CD8-positive, alpha-beta memory T cell (primary cell): ENCODE measurements at regions not wholly inside any gene's neighbourhood (a gene's known extent, or its start where the extent isn't known, plus 50 kb on each side); places are given as distances from the start of the nearest gene placed in this dataset.

Source experiments
- CTCF ChIA-PET: fragments of 350-600 bp; sonication (Branson Sonifier 250); formaldehyde crosslinking; loops from one replicate; lab custom pipeline; 2021; ENCODE audit warnings: antibody characterized with exemption; lab: Charles Lee
- POLR2A ChIA-PET: fragments of 350-600 bp; sonication (Branson Sonifier 250); formaldehyde crosslinking; loops from one replicate; lab custom pipeline; 2021; ENCODE audit warnings: antibody characterized with exemption; lab: Charles Lee
- DNase-seq, 5 donors: peaks; one replicate each; pipeline versions ENCODE4 v3.0.0 to v3.0.0-alpha.2; 2020 to 2022; ENCODE audit warnings: mixed read lengths in 1 of 5
- H3K27ac ChIP-seq: one replicate; pipeline ENCODE4 v1.7.0; 2013; ENCODE audit warnings: low read depth, mild to moderate bottlenecking, low read length, moderate library complexity
- H3K27me3 ChIP-seq: 2 replicates; pipeline ENCODE4 v1.7.0; 2013; ENCODE audit warnings: low read length, mild to moderate bottlenecking; ENCODE audit not compliant: insufficient read depth, poor library complexity, severe bottlenecking
- H3K36me3 ChIP-seq: 2 replicates; pipeline ENCODE4 v1.7.0; 2013; ENCODE audit warnings: mild to moderate bottlenecking, low read length, moderate library complexity; ENCODE audit not compliant: insufficient read depth
- H3K4me1 ChIP-seq: 2 replicates; pipeline ENCODE4 v1.7.0; 2013; ENCODE audit warnings: mild to moderate bottlenecking, low read length, moderate library complexity; ENCODE audit not compliant: insufficient read depth
- H3K4me3 ChIP-seq: 2 replicates; pipeline ENCODE4 v1.7.0; 2013; ENCODE audit warnings: mild to moderate bottlenecking, low read length
- H3K9me3 ChIP-seq: 2 replicates; pipeline ENCODE4 v1.7.0; 2013; ENCODE audit warnings: mild to moderate bottlenecking, low read length
- H3K27ac Mint-ChIP-seq, 8 donors: one replicate each; pipeline ENCODE4 v1.8.0; 2020 to 2021; ENCODE audit warnings: mixed read lengths in 8 of 8, mild to moderate bottlenecking in 6 of 8, inconsistent platforms in 3 of 8, moderate library complexity in 3 of 8
- H3K27me3 Mint-ChIP-seq, 2 donors: one replicate each; pipeline ENCODE4 v1.8.0; 2020 to 2021; ENCODE audit warnings: mixed read lengths in 2 of 2, mild to moderate bottlenecking in 1 of 2, moderate library complexity in 1 of 2
- H3K36me3 Mint-ChIP-seq, 3 donors: one replicate each; pipeline ENCODE4 v1.8.0; 2020 to 2021; ENCODE audit warnings: mixed read lengths in 3 of 3, inconsistent platforms in 1 of 3, mild to moderate bottlenecking in 1 of 3
- H3K4me1 Mint-ChIP-seq, 3 donors: one replicate each; pipeline ENCODE4 v1.8.0; 2020 to 2021; ENCODE audit warnings: mixed read lengths in 3 of 3, inconsistent platforms in 1 of 3, mild to moderate bottlenecking in 1 of 3
- H3K4me3 Mint-ChIP-seq, 7 donors: one replicate each; pipeline ENCODE4 v1.8.0; 2020 to 2021; ENCODE audit warnings: mixed read lengths in 7 of 7, mild to moderate bottlenecking in 6 of 7, moderate library complexity in 4 of 7, inconsistent platforms in 2 of 7
- H3K9me3 Mint-ChIP-seq, 5 donors: one replicate each; pipeline ENCODE4 v1.8.0; 2020 to 2022; ENCODE audit warnings: mixed read lengths in 5 of 5, mild to moderate bottlenecking in 3 of 5, moderate library complexity in 2 of 5, inconsistent platforms in 1 of 5

DNA sequence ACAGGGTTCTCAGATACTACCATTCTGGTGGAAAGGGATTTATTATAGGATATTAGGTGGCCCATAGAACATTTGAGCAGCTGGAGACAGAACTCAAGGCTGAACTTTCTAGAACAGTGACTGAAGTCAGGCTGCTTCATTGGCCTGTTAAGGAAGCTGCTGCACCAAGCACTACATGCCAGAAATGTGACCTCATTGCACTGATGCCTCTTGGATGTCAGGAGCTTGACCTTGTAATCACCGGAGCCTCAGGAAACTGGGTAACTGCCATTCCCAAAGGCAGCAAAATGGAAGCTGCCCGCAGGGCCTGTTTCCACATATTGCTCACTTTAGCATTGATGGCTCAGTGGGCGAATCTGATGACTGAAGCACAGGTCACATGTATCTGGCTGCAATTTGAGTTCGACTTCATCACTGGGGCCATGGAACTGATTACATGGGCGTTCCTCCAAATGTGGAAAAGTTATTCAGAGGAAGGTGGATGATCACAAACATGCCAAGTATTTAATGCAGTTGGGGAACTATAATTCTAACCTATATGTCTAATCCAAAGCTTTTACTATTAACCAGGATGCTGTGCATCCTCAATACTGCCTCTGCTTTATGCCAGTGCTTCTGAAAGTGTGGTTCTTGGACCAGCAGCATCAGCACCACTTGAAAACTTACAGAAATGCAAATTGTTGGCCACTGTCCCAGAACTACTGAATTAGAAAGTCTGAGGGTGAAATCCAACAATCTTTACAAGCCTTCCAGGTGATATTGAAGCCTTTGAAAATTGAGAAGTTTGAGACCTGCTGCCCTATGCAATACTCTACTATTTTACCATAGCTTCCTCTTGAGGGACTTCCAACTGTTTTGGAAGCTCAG lies 337.2 kb upstream of the NAV3 start:
- Histone ChIP-seq H3K4me3 (no peak overlapping the region), H3K4me1 (no peaks in the 10 kb centered on the region), H3K27me3 (no peaks in the 10 kb centered on the region), H3K9me3 (no peaks in the 10 kb centered on the region), H3K27ac (no peak overlapping the region), H3K36me3 (no peaks in the 10 kb centered on the region)
- no peak overlapping the region for H3K27ac Mint-ChIP-seq
- no peak overlapping the region for H3K4me3 Mint-ChIP-seq
- H3K4me1 Mint-ChIP-seq = no peaks in the 10 kb centered on the region
- peaks cover 0 to 25% (median 2%) of the 10 kb centered on the region in 5 donors for H3K9me3 Mint-ChIP-seq
- ChIA-PET POLR2A (no interaction called here), CTCF (no interaction called here)
- H3K36me3 Mint-ChIP-seq = no peaks in the 10 kb centered on the region
- DNase-seq = no peak
- no peaks in the 10 kb centered on the region for H3K27me3 Mint-ChIP-seq

DNA sequence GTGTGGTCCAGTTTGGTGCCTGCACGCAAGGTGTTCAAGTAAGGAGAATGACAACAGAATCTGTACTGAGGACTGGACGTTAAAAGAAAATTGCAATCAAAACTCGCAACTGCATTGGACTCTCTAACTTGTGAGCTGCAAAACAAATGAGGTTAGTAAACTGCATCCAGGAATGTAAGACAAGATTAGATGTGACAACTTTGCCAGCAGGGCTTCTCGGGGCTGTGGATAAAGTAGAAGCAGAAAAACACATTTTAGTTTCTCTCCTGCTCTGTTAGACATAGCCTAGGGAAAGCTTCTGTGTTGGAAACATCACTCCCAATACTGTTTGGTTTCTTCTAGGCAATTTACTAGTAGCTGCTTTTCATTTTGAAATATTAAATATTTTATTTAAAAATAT lies 338.2 kb upstream of the NAV3 start:
- Mint-ChIP-seq H3K27ac (no peak overlapping the region), H3K4me1 (no peaks in the 10 kb centered on the region), H3K4me3 (no peak overlapping the region), H3K27me3 (no peaks in the 10 kb centered on the region), H3K36me3 (no peaks in the 10 kb centered on the region), H3K9me3 (peaks cover 0 to 19% (median 0%) of the 10 kb centered on the region in 5 donors)
- Histone ChIP-seq H3K9me3 (no peaks in the 10 kb centered on the region), H3K36me3 (no peaks in the 10 kb centered on the region), H3K27me3 (no peaks in the 10 kb centered on the region), H3K27ac (no peak overlapping the region), H3K4me1 (no peaks in the 10 kb centered on the region), H3K4me3 (no peak overlapping the region)
- ChIA-PET CTCF (no interaction called here), POLR2A (no interaction called here)
- no peak for DNase-seq

- Histone ChIP-seq H3K4me3 (no peak overlapping the region), H3K27me3 (no peaks in the 10 kb centered on the region), H3K36me3 (no peaks in the 10 kb centered on the region), H3K4me1 (no peaks in the 10 kb centered on the region), H3K9me3 (no peaks in the 10 kb centered on the region), H3K27ac (no peak overlapping the region)
- no peaks in the 10 kb centered on the region for H3K4me1 Mint-ChIP-seq
- no peak overlapping the region for H3K27ac Mint-ChIP-seq
- H3K4me3 Mint-ChIP-seq = no peak overlapping the region
- DNase-seq = no peak
- CTCF ChIA-PET = no interaction called here
- H3K27me3 Mint-ChIP-seq = no peaks in the 10 kb centered on the region
- peaks cover 0 to 11% (median 1%) of the 10 kb centered on the region in 5 donors for H3K9me3 Mint-ChIP-seq
- H3K36me3 Mint-ChIP-seq = no peaks in the 10 kb centered on the region
- POLR2A ChIA-PET = no interaction called here
These were observed 341.2 kb upstream of the NAV3 start for GRCh38 chr12:77489331-77489970.

DNA sequence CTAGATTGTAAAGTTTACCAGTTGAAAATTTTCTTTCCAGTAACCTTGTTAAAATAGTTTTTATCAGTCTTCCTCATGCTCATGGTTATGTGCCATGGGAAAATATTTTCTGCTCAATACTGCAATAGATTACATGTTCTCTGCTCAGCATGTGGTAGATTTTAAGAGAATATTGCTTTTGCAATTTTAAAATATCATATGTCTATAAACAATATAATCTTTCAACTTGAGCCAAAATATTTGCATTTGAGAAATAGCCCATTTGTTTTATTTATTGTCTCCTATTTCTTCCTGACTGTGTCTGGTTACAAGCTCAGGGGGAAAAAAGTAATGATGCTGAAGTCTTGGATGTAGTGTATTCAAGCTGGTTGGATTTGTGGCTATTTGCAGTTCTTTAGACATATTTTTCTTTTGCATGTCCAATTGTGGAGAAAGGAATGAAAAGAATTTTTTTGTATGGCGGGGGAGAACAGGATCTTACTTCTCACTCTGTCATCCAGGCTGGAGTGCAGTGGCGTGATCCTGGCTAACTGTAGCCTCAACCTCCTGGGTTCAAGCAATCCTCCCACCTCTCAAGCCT lies 342.6 kb upstream of the NAV3 start:
- Mint-ChIP-seq H3K36me3 (no peaks in the 10 kb centered on the region), H3K9me3 (peaks cover 0 to 7% (median 3%) of the 10 kb centered on the region in 5 donors), H3K27me3 (no peaks in the 10 kb centered on the region), H3K4me3 (no peak overlapping the region), H3K4me1 (no peaks in the 10 kb centered on the region), H3K27ac (no peak overlapping the region)
- CTCF ChIA-PET = no interaction called here
- no peak overlapping the region for H3K27ac ChIP-seq
- POLR2A ChIA-PET = no interaction called here
- DNase-seq = no peak
- no peaks in the 10 kb centered on the region for H3K36me3 ChIP-seq
- H3K9me3 ChIP-seq = no peaks in the 10 kb centered on the region
- H3K4me1 ChIP-seq = no peaks in the 10 kb centered on the region
- no peaks in the 10 kb centered on the region for H3K27me3 ChIP-seq
- H3K4me3 ChIP-seq = no peak overlapping the region

- H3K27me3 ChIP-seq = no peaks in the 10 kb centered on the region
- CTCF ChIA-PET = no interaction called here
- H3K4me3 ChIP-seq = no peak overlapping the region
- no peaks in the 10 kb centered on the region for H3K4me1 Mint-ChIP-seq
- H3K4me3 Mint-ChIP-seq = no peak overlapping the region
- H3K9me3 Mint-ChIP-seq = peaks cover 0 to 8% (median 5%) of the 10 kb centered on the region in 5 donors
- H3K4me1 ChIP-seq = no peaks in the 10 kb centered on the region
- H3K27ac Mint-ChIP-seq = no peak overlapping the region
- POLR2A ChIA-PET = no interaction called here
- H3K36me3 ChIP-seq = no peaks in the 10 kb centered on the region
- no peak overlapping the region for H3K27ac ChIP-seq
- no peak for DNase-seq
- H3K27me3 Mint-ChIP-seq = no peaks in the 10 kb centered on the region
- H3K36me3 Mint-ChIP-seq = no peaks in the 10 kb centered on the region
- H3K9me3 ChIP-seq = no peaks in the 10 kb centered on the region
These were observed 343.8 kb upstream of the NAV3 start for GRCh38 chr12:77486872-77487271.

GRCh38 chr12:77485961-77486854 lies 344.5 kb upstream of the NAV3 start:
- DNase-seq = no peak
- no peak overlapping the region for H3K27ac Mint-ChIP-seq
- CTCF ChIA-PET = no interaction called here
- peaks cover 0 to 12% (median 5%) of the 10 kb centered on the region in 5 donors for H3K9me3 Mint-ChIP-seq
- no peak overlapping the region for H3K4me3 Mint-ChIP-seq
- no peaks in the 10 kb centered on the region for H3K4me1 Mint-ChIP-seq
- Histone ChIP-seq H3K9me3 (no peaks in the 10 kb centered on the region), H3K4me1 (no peaks in the 10 kb centered on the region), H3K36me3 (no peaks in the 10 kb centered on the region), H3K4me3 (no peak overlapping the region), H3K27me3 (no peaks in the 10 kb centered on the region), H3K27ac (no peak overlapping the region)
- no peaks in the 10 kb centered on the region for H3K36me3 Mint-ChIP-seq
- H3K27me3 Mint-ChIP-seq = no peaks in the 10 kb centered on the region
- POLR2A ChIA-PET = no interaction called here

DNA sequence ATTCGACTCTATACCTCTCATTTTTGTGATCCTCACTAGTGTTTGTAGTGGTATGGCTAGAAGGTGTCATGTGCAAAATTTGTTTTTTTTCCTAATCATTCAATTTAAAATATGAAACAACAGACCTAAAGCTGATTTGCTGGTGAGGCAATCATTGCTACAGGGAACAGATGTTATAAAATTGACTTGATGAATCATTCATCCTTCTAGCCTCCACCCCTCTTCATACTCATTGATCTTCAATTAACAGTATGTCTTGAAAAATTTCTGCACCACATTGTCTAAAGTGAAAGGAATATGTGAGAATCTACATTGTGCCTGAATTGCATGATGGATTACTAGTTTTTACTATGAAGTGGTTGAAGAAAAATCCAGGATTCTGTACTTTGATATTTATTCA lies 349.0 kb upstream of the NAV3 start:
- H3K4me1 Mint-ChIP-seq = no peaks in the 10 kb centered on the region

More for the DNA sequence above, 349.0 kb upstream of the NAV3 start:
- Histone ChIP-seq H3K36me3 (no peaks in the 10 kb centered on the region), H3K27me3 (no peaks in the 10 kb centered on the region), H3K4me1 (no peaks in the 10 kb centered on the region), H3K9me3 (no peaks in the 10 kb centered on the region), H3K4me3 (no peak overlapping the region), H3K27ac (no peak overlapping the region)
- Mint-ChIP-seq H3K27ac (no peak overlapping the region), H3K4me3 (no peak overlapping the region), H3K27me3 (no peaks in the 10 kb centered on the region), H3K9me3 (peaks cover 0 to 13% (median 4%) of the 10 kb centered on the region in 5 donors), H3K36me3 (no peaks in the 10 kb centered on the region)
- no peak for DNase-seq
- POLR2A ChIA-PET = no interaction called here
- CTCF ChIA-PET = no interaction called here
